Small intestine (tissue), 7 donors: ENCODE measurements at regions not wholly inside any gene's neighbourhood (a gene's known extent, or its start where the extent isn't known, plus 50 kb on each side); places are given as distances from the start of the nearest gene placed in this dataset.

Experiments used
- DNase-seq, 2 donors: peaks; one replicate each; pipeline versions ENCODE4 v3.0.0 to v3.0.0-alpha.2; 2013
- FAIRE-seq: peaks from 2 replicates; lab custom pipeline; 2012; peaks lifted over from hg19 to GRCh38; lab: Jason Lieb, UNC
- H3K27ac ChIP-seq, 3 donors: one replicate each; pipeline ENCODE4 v1.5.1; 2013; ENCODE audit warnings: low read length in 2 of 3, mild to moderate bottlenecking in 2 of 3, control low read depth in 1 of 3, inconsistent platforms in 1 of 3, low read depth in 1 of 3, moderate library complexity in 1 of 3
- H3K27me3 ChIP-seq, 3 donors: one replicate each; pipeline ENCODE4 v1.6.1; 2013; ENCODE audit warnings: low read length in 3 of 3, inconsistent platforms in 1 of 3; ENCODE audit not compliant: control insufficient read depth in 3 of 3, insufficient read depth in 3 of 3
- H3K36me3 ChIP-seq, 3 donors: one replicate each; pipeline ENCODE4 v1.6.1; 2013; ENCODE audit warnings: low read length in 3 of 3, inconsistent platforms in 1 of 3, low read depth in 1 of 3, mild to moderate bottlenecking in 1 of 3, moderate library complexity in 1 of 3; ENCODE audit not compliant: control insufficient read depth in 3 of 3, insufficient read depth in 2 of 3
- H3K4me1 ChIP-seq, 3 donors: one replicate each; pipeline ENCODE4 v1.6.1; 2013; ENCODE audit warnings: low read length in 2 of 3, inconsistent platforms in 1 of 3, low read depth in 1 of 3, mild to moderate bottlenecking in 1 of 3, moderate library complexity in 1 of 3; ENCODE audit not compliant: control insufficient read depth in 3 of 3, insufficient read depth in 2 of 3
- H3K4me3 ChIP-seq, 3 donors: one replicate each; pipeline ENCODE4 v1.5.1; 2013; ENCODE audit warnings: low read length in 3 of 3, control low read depth in 1 of 3, inconsistent platforms in 1 of 3, low read depth in 1 of 3, mild to moderate bottlenecking in 1 of 3, moderate library complexity in 1 of 3
- H3K9me3 ChIP-seq, 2 donors: one replicate each; pipeline ENCODE4 v1.6.1; 2013; ENCODE audit warnings: low read depth in 1 of 2, low read length in 1 of 2; ENCODE audit not compliant: control insufficient read depth in 2 of 2, insufficient read depth in 1 of 2
- WGBS, 3 donors: extraction: QIAGEN DNeasy Blood & Tissue Kit; methylation state at CpG; one replicate each; pipeline ENCODE4 v1.1.7; 2013; 5-methylcytosine and 5-hydroxymethylcytosine counted together
- donor health status: healthy with polysubstance abuse.
- donor health status: control.
- donor health status: control.
- donor health status: Bipolar disorder and iron deficiency.
- donor health status: healthy.

DNA sequence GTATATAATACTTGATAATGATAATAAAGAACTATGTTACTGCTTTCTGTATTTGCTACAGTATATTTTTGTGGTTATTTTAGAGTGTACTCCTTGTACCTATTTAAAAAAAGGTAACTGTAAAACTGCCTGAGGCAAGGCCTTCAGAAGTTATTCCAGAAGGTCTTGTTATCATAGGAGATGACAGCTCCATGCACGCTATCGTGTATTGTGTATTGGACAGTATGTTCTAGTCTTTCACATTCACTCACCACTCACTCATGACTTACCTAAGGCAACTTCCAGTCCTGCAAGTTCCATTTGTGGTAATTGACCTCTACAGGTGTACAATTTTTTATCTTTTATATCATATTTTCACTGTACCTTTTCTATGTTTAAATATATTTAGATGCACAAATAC, 100.7 kb downstream of the ARL4A start:
- Histone ChIP-seq H3K4me3 (no peak overlapping the region), H3K27ac (no peak overlapping the region), H3K27me3 (no peaks in the 10 kb centered on the region), H3K4me1 (peaks cover 0 to 2% (median 0%) of the 10 kb centered on the region in 3 donors), H3K9me3 (no peaks in the 10 kb centered on the region), H3K36me3 (no peaks in the 10 kb centered on the region)
- no peak for DNase-seq
- WGBS, 3 donors, result 89 to 98% (median 93%) methylated on average over 2 of the region's 2 CpGs
- FAIRE-seq, result no peak

DNA sequence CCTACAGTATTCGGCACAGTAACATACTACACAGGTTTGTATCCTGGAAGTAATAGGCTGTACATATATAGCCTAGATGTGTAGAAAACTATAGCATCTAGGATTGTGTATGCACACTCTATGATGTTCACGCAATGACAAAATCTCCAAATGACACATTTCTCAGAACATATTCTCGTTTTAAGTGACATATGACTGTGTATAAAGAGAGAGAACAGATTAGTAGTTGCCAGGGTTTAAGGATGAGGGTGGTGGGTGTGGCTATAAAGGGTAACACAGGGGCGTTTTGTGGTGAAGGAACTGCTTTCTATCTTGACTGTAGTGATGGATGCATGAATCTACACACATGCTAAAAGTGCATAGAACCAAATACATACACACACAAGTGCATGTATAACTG, 101.2 kb downstream of the ARL4A start:
- WGBS, 3 donors, result 56 to 79% (median 57%) methylated on average over 4 of the region's 4 CpGs
- Histone ChIP-seq H3K36me3 (no peaks in the 10 kb centered on the region), H3K9me3 (no peaks in the 10 kb centered on the region), H3K4me1 (peaks cover 0 to 2% (median 0%) of the 10 kb centered on the region in 3 donors), H3K27ac (no peak overlapping the region), H3K27me3 (no peaks in the 10 kb centered on the region), H3K4me3 (no peak overlapping the region)
- DNase-seq (no peak), FAIRE-seq (no peak)

- Histone ChIP-seq H3K4me1 (no peaks in the 10 kb centered on the region), H3K27me3 (no peaks in the 10 kb centered on the region), H3K36me3 (no peaks in the 10 kb centered on the region), H3K4me3 (no peak overlapping the region), H3K9me3 (peaks cover 0 to 5% of the 10 kb centered on the region in 2 donors), H3K27ac (no peak overlapping the region)
- 76 to 94% (median 85%) methylated on average over 3 of the region's 3 CpGs for WGBS, 3 donors
- DNase-seq (no peak), FAIRE-seq (no peak)
These were observed 107.4 kb downstream of the ARL4A start for GRCh38 chr7:12794722-12795302.

- 52 to 55% (median 55%) methylated on average over 4 of the region's 4 CpGs for WGBS, 3 donors
- H3K36me3 ChIP-seq, result no peaks in the 10 kb centered on the region
- H3K4me1 ChIP-seq, result peaks cover 0 to 11% (median 2%) of the 10 kb centered on the region in 3 donors
- FAIRE-seq (no peak), DNase-seq (no peak)
- no peak overlapping the region for H3K4me3 ChIP-seq
- peaks cover 0 to 5% of the 10 kb centered on the region in 2 donors for H3K9me3 ChIP-seq
- no peak overlapping the region for H3K27ac ChIP-seq
- no peaks in the 10 kb centered on the region for H3K27me3 ChIP-seq
These were observed 109.1 kb downstream of the ARL4A start for GRCh38 chr7:12796397-12797127.

- H3K4me3 ChIP-seq, result no peak overlapping the region
- DNase-seq (no peak), FAIRE-seq (no peak)
- H3K27me3 ChIP-seq, result no peaks in the 10 kb centered on the region
- peak overlapping the region; percentile 68 to 81 (median 75) for H3K27ac ChIP-seq
- H3K4me1 ChIP-seq, result peaks cover 0 to 24% (median 2%) of the 10 kb centered on the region in 3 donors
- 81 to 89% (median 83%) methylated on average over 3 of the region's 3 CpGs for WGBS, 3 donors
- no peaks in the 10 kb centered on the region for H3K9me3 ChIP-seq
- H3K36me3 ChIP-seq, result no peaks in the 10 kb centered on the region
These were observed 113.1 kb downstream of the ARL4A start for GRCh38 chr7:12800486-12800885.

GRCh38 chr7:12801107-12801506, 113.7 kb downstream of the ARL4A start:
- no peaks in the 10 kb centered on the region for H3K9me3 ChIP-seq
- H3K4me3 ChIP-seq, result no peak overlapping the region
- peaks cover 0 to 24% (median 2%) of the 10 kb centered on the region in 3 donors for H3K4me1 ChIP-seq
- 18 to 62% (median 31%) methylated on average over 4 of the region's 4 CpGs for WGBS, 3 donors
- peak overlapping the region in 2 of 3 donors; percentile 75 to 81 for H3K27ac ChIP-seq
- no peak for FAIRE-seq
- no peaks in the 10 kb centered on the region for H3K36me3 ChIP-seq
- peak; percentile 97 for DNase-seq
- H3K27me3 ChIP-seq, result no peaks in the 10 kb centered on the region

GRCh38 chr7:12802070-12802469, 114.6 kb downstream of the ARL4A start:
- FAIRE-seq (peak; percentile 78), DNase-seq (peak; percentile 82 to 96)
- Histone ChIP-seq H3K9me3 (no peaks in the 10 kb centered on the region), H3K4me1 (peaks cover 0 to 24% (median 2%) of the 10 kb centered on the region in 3 donors), H3K36me3 (no peaks in the 10 kb centered on the region), H3K4me3 (no peak overlapping the region), H3K27me3 (no peaks in the 10 kb centered on the region), H3K27ac (peak overlapping the region; percentile 75 to 86 (median 82))
- 9 to 49% (median 27%) methylated on average over 2 of the region's 2 CpGs for WGBS, 3 donors

DNA sequence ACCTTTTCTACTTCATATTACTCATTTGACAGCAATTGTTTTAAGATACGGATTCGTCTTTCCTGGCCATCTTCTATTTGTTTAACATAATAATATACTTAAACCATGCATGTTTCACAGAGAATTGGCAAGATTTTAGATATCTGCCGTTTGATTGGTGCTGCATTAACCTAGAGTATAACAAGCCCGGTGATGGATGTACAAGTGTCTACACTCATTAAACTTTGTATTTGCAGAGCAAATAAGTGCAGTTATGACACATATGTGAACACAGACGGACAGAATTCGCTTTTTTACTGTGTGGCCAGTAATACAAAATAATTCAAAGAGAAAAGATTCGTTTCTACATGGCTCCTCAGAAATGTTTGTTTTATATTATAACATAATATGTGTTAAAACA, 116.1 kb downstream of the ARL4A start:
- 73 to 84% (median 77%) methylated on average over 7 of the region's 7 CpGs for WGBS, 3 donors
- Histone ChIP-seq H3K36me3 (no peaks in the 10 kb centered on the region), H3K27me3 (no peaks in the 10 kb centered on the region), H3K27ac (no peak overlapping the region), H3K4me3 (no peak overlapping the region), H3K4me1 (peaks cover 0 to 24% (median 2%) of the 10 kb centered on the region in 3 donors), H3K9me3 (no peaks in the 10 kb centered on the region)
- no peak for FAIRE-seq
- no peak for DNase-seq
